Spleen (tissue), 11 donors: ENCODE measurements at regions not wholly inside any gene's neighbourhood (a gene's known extent, or its start where the extent isn't known, plus 50 kb on each side); places are given as distances from the start of the nearest gene placed in this dataset.

Experiments
- DNase-seq: peaks from one replicate; pipeline ENCODE4 v3.0.0-alpha.2; 2020
- H3K27ac ChIP-seq, 8 donors: fragments of 200-600 bp; sonication (generic) in 7 of 8; 1 replicate in 4 of 8; 2 replicates in 4 of 8; pipeline versions ENCODE4 v1.5.0 to v1.8.0; 2016 to 2021; ENCODE audit warnings: inconsistent platforms in 4 of 8, mild to moderate bottlenecking in 4 of 8, moderate library complexity in 1 of 8
- H3K27me3 ChIP-seq, 7 donors: fragments of 200-600 bp; sonication (generic) in 6 of 7; replicated peaks in 1 of 7; 1 replicate in 4 of 7; 2 replicates in 3 of 7; pipeline versions ENCODE4 v1.5.0 to v1.8.0; 2016 to 2021; ENCODE audit warnings: inconsistent platforms in 3 of 7, mild to moderate bottlenecking in 1 of 7
- H3K36me3 ChIP-seq, 6 donors: fragments of 200-600 bp; sonication (generic) in 5 of 6; 1 replicate in 4 of 6; 2 replicates in 2 of 6; pipeline versions ENCODE4 v1.5.0 to v1.8.0; 2016 to 2021; ENCODE audit warnings: inconsistent platforms in 2 of 6
- H3K4me1 ChIP-seq, 6 donors: fragments of 200-600 bp; sonication (generic) in 5 of 6; 1 replicate in 3 of 6; 2 replicates in 3 of 6; pipeline versions ENCODE4 v1.5.0 to v1.8.0; 2016 to 2021; ENCODE audit warnings: inconsistent platforms in 3 of 6
- H3K4me3 ChIP-seq, 8 donors: fragments of 200-600 bp; sonication (generic) in 7 of 8; 1 replicate in 4 of 8; 2 replicates in 4 of 8; pipeline versions ENCODE4 v1.5.0 to v1.8.0; 2016 to 2021; ENCODE audit warnings: inconsistent platforms in 4 of 8, mild to moderate bottlenecking in 4 of 8, moderate library complexity in 2 of 8
- H3K9me3 ChIP-seq, 8 donors: fragments of 200-600 bp; sonication (generic) in 7 of 8; 1 replicate in 4 of 8; 2 replicates in 4 of 8; pipeline versions ENCODE4 v1.5.0 to v1.8.0; 2016 to 2021; ENCODE audit warnings: inconsistent platforms in 4 of 8
- CTCF ChIP-seq, 11 experiments: fragments of 200-600 bp in 7 of 11; fragments of 450-650 bp in 4 of 11; sonication (generic) in 4 of 11; IDR thresholded peaks in 8 of 11; conservative IDR thresholded peaks in 3 of 11; 1 replicate in 7 of 11; 2 replicates in 4 of 11; pipeline versions ENCODE4 v1.4.0 to v1.8.0; 2016 to 2021; ENCODE audit warnings: antibody characterized with exemption in 11 of 11, inconsistent platforms in 4 of 11, mild to moderate bottlenecking in 1 of 11
- POLR2A ChIP-seq, 3 donors: fragments of 450-650 bp; IDR thresholded peaks; one replicate each; pipeline ENCODE4 v1.5.1; 2017; ENCODE audit warnings: antibody characterized with exemption in 3 of 3, mild to moderate bottlenecking in 1 of 3
- POLR2AphosphoS5 ChIP-seq, 3 donors: sonication (generic); formaldehyde crosslinking; IDR thresholded peaks; one replicate each; pipeline ENCODE4 v1.5.1; 2017; ENCODE audit warnings: antibody characterized with exemption in 3 of 3
- WGBS, 5 donors: extraction: QIAGEN DNeasy Blood & Tissue Kit in 3 of 5; methylation state at CpG; one replicate each; pipeline versions ENCODE4 v1.1.5 to v1.1.7; 2013 to 2018; 5-methylcytosine and 5-hydroxymethylcytosine counted together
- intact Hi-C: fragments of 100-400 bp; cut with DNase I; formaldehyde crosslinking; loops from one replicate; pipeline ENCODE4 v1.15.0; 2023; ENCODE audit warnings: low total_unique reads
- donor health status: healthy with polysubstance abuse.
- donor health status: DM: no; HTN: no; CAD: no; lungs with moderate emphysema.
- donor health status: DM: no; HTN: no; CAD: no.
- donor health status: Bipolar disorder and iron deficiency.
- donor health status: healthy.
- donor health status: DM: no; HTN: no; CAD: no.
- donor health status: DM: yes; HTN: yes; CAD: no.

- 80 to 89% (median 83%) methylated on average over 2 of the region's 2 CpGs for WGBS, 5 donors
- Histone ChIP-seq H3K36me3 (no peaks in the 10 kb centered on the region), H3K4me3 (no peak overlapping the region), H3K4me1 (no peaks in the 10 kb centered on the region), H3K27ac (no peak overlapping the region), H3K9me3 (peaks cover 0 to 11% (median 0%) of the 10 kb centered on the region in 8 donors), H3K27me3 (no peaks in the 10 kb centered on the region)
- TF ChIP-seq POLR2AphosphoS5 (IDR thresholded peaks at IDR 0.05) (no peak), CTCF (IDR thresholded peaks at IDR 0.05 in 8 of 11, conservative IDR thresholded peaks at IDR 0.05 in 3 of 11) (no peak), POLR2A (IDR thresholded peaks at IDR 0.05) (no peak)
- intact Hi-C loops = no loop called here
- DNase-seq = no peak
Observed at GRCh38 chr4:61085534-61085933, 114.6 kb upstream of the ADGRL3 start.

GRCh38 chr4:61086357-61086756 is 113.8 kb upstream of the ADGRL3 start:
- Histone ChIP-seq H3K9me3 (peaks cover 0 to 11% (median 0%) of the 10 kb centered on the region in 8 donors), H3K27ac (no peak overlapping the region), H3K4me3 (no peak overlapping the region), H3K27me3 (no peaks in the 10 kb centered on the region), H3K36me3 (no peaks in the 10 kb centered on the region), H3K4me1 (no peaks in the 10 kb centered on the region)
- intact Hi-C loops = no loop called here
- TF ChIP-seq CTCF (IDR thresholded peaks at IDR 0.05 in 8 of 11, conservative IDR thresholded peaks at IDR 0.05 in 3 of 11) = no peak
- TF ChIP-seq POLR2A (IDR thresholded peaks at IDR 0.05) = no peak
- TF ChIP-seq POLR2AphosphoS5 (IDR thresholded peaks at IDR 0.05) = no peak
- DNase-seq = no peak
- 77 to 83% (median 79%) methylated on average over 4 of the region's 4 CpGs for WGBS, 5 donors

DNA sequence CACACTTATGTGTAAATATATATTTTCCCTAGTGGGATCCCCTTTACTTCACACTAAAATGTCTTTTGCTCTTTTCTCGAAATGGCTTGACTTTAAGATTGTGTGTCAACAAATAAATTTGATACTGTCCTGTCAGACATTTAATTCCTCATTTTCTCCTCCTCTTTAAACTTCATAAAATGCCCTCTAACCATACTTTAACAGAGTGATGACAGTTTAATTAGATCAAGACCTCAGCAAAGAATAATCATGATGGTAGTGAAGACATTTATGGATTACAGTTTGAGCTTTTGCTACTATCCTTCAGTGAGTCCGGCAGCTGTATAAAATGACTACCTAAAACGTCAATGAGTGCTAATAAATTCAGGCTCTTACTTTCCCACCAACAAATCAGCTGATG is 113.1 kb upstream of the ADGRL3 start:
- no peak for DNase-seq
- peaks cover 0 to 11% (median 0%) of the 10 kb centered on the region in 8 donors for H3K9me3 ChIP-seq
- H3K27me3 ChIP-seq = no peaks in the 10 kb centered on the region
- H3K27ac ChIP-seq = no peak overlapping the region
- H3K36me3 ChIP-seq = no peaks in the 10 kb centered on the region
- intact Hi-C loops = no loop called here
- H3K4me1 ChIP-seq = no peaks in the 10 kb centered on the region
- 69 to 89% (median 76%) methylated on average over 3 of the region's 3 CpGs for WGBS, 5 donors
- H3K4me3 ChIP-seq = no peak overlapping the region
- TF ChIP-seq POLR2A (IDR thresholded peaks at IDR 0.05) (no peak), CTCF (IDR thresholded peaks at IDR 0.05 in 8 of 11, conservative IDR thresholded peaks at IDR 0.05 in 3 of 11) (no peak), POLR2AphosphoS5 (IDR thresholded peaks at IDR 0.05) (no peak)

DNA sequence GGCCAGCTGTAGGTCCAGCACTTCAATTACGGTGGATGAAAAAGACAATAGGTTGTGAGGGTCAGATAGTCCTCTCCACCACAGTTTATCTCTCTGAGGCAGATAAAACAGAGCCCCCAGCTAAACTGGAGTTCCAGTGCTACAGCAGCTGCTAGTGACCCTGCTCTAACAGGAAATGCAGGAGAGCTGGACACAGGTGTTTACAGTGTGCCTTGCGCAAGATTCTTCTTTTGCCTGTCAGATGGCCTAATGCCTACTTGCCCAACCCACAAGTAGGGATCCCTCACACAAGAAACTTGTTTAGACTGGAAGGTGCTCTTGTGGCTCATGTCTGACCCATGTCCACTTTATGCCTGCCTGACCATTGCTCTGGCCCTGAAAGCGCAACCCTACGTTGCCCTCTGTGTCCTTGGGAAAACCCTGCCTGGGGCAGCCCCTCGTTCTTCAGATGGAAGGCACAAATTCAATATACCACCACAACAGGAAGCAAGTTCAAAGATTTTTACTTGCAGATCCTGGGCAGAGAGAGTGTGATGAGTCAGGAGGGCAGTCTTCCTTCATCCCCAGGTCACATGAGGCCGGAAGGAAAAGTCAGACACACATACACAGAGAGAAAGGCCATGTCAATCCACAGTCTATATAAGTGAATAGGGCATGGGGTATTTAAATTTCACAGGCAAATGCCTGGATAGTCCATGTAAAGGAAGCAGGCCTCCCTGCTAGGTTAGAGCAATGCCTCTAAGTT is 105.1 kb upstream of the ADGRL3 start:
- intact Hi-C loops = no loop called here
- no peak overlapping the region for H3K27ac ChIP-seq
- H3K36me3 ChIP-seq = no peaks in the 10 kb centered on the region
- no peak for DNase-seq
- no peaks in the 10 kb centered on the region for H3K4me1 ChIP-seq
- 72 to 86% (median 76%) methylated on average over 5 to 6 of the region's 6 CpGs for WGBS, 5 donors
- H3K27me3 ChIP-seq = no peaks in the 10 kb centered on the region
- H3K9me3 ChIP-seq = peaks cover 0 to 15% (median 0%) of the 10 kb centered on the region in 8 donors
- TF ChIP-seq CTCF (IDR thresholded peaks at IDR 0.05 in 8 of 11, conservative IDR thresholded peaks at IDR 0.05 in 3 of 11) (no peak), POLR2AphosphoS5 (IDR thresholded peaks at IDR 0.05) (no peak), POLR2A (IDR thresholded peaks at IDR 0.05) (no peak)
- H3K4me3 ChIP-seq = no peak overlapping the region
